Vagina (tissue), 2 donors: ENCODE measurements at regions not wholly inside any gene's neighbourhood (a gene's known extent, or its start where the extent isn't known, plus 50 kb on each side); places are given as distances from the start of the nearest gene placed in this dataset.

Experiments used
- POLR2AphosphoS5 ChIP-seq, 2 donors: sonication (generic); formaldehyde crosslinking; IDR thresholded peaks; one replicate each; pipeline ENCODE4 v1.9.0; 2017; ENCODE audit warnings: antibody characterized with exemption in 2 of 2, mild to moderate bottlenecking in 2 of 2, low read depth in 1 of 2; ENCODE audit not compliant: insufficient read depth in 1 of 2
- TF ChIP-seq, protein P1 (sequence below), 3 experiments: fragments of 450-650 bp in 2 of 3; fragments of 200-600 bp in 1 of 3; sonication (generic) in 1 of 3; IDR thresholded peaks; one replicate each; pipeline ENCODE4 v1.5.1; 2017 to 2019; ENCODE audit warnings: antibody characterized with exemption in 3 of 3, mild to moderate bottlenecking in 2 of 3, moderate library complexity in 2 of 3

- no peak for TF ChIP-seq POLR2AphosphoS5 (IDR thresholded peaks at IDR 0.05; ENCODE audit: insufficient read depth in 1 of 2, low read depth in 1 of 2)
- TF ChIP-seq, protein P1, sequence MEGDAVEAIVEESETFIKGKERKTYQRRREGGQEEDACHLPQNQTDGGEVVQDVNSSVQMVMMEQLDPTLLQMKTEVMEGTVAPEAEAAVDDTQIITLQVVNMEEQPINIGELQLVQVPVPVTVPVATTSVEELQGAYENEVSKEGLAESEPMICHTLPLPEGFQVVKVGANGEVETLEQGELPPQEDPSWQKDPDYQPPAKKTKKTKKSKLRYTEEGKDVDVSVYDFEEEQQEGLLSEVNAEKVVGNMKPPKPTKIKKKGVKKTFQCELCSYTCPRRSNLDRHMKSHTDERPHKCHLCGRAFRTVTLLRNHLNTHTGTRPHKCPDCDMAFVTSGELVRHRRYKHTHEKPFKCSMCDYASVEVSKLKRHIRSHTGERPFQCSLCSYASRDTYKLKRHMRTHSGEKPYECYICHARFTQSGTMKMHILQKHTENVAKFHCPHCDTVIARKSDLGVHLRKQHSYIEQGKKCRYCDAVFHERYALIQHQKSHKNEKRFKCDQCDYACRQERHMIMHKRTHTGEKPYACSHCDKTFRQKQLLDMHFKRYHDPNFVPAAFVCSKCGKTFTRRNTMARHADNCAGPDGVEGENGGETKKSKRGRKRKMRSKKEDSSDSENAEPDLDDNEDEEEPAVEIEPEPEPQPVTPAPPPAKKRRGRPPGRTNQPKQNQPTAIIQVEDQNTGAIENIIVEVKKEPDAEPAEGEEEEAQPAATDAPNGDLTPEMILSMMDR (IDR thresholded peaks at IDR 0.05) = no peak
These were observed 450.6 kb upstream of the SORCS1 start for GRCh38 chr10:107614939-107615685.
